Mesothelial cell of epicardium (in vitro differentiated cells): ENCODE measurements at regions not wholly inside any gene's neighbourhood (a gene's known extent, or its start where the extent isn't known, plus 50 kb on each side); places are given as distances from the start of the nearest gene placed in this dataset.

Experiments used
- DNase-seq, 2 experiments: peaks; one replicate each; pipeline ENCODE4 v3.0.0; 2021; ENCODE audit warnings: low spot score in 2 of 2; ENCODE audit not compliant: unreplicated experiment in 2 of 2
- H3K27ac Mint-ChIP-seq: 2 replicates; pipeline ENCODE4 v1.8.0; 2021; ENCODE audit warnings: mixed read lengths
- H3K27me3 Mint-ChIP-seq: 2 replicates; pipeline ENCODE4 v1.8.0; 2021; ENCODE audit warnings: low read depth, mixed read lengths
- H3K36me3 Mint-ChIP-seq: 2 replicates; pipeline ENCODE4 v1.8.0; 2021; ENCODE audit warnings: mixed read lengths
- H3K4me1 Mint-ChIP-seq: 2 replicates; pipeline ENCODE4 v1.8.0; 2021; ENCODE audit warnings: mixed read lengths
- H3K4me3 Mint-ChIP-seq: 2 replicates; pipeline ENCODE4 v1.8.0; 2021; ENCODE audit warnings: mild to moderate bottlenecking, moderate library complexity, mixed read lengths
- H3K9me3 Mint-ChIP-seq: 2 replicates; pipeline ENCODE4 v1.8.0; 2021; ENCODE audit warnings: mixed read lengths
- TF ChIP-seq, protein P1 (sequence below): fragments of 200-600 bp; sonication (generic); IDR thresholded peaks from one replicate; pipeline ENCODE4 v1.5.0; 2021; ENCODE audit warnings: antibody characterized with exemption; ENCODE audit not compliant: unreplicated experiment

- peak overlapping the region; percentile 92 for H3K27ac Mint-ChIP-seq
- H3K27me3 Mint-ChIP-seq: no peaks in the 10 kb centered on the region
- no peak for DNase-seq
- TF ChIP-seq, protein P1, sequence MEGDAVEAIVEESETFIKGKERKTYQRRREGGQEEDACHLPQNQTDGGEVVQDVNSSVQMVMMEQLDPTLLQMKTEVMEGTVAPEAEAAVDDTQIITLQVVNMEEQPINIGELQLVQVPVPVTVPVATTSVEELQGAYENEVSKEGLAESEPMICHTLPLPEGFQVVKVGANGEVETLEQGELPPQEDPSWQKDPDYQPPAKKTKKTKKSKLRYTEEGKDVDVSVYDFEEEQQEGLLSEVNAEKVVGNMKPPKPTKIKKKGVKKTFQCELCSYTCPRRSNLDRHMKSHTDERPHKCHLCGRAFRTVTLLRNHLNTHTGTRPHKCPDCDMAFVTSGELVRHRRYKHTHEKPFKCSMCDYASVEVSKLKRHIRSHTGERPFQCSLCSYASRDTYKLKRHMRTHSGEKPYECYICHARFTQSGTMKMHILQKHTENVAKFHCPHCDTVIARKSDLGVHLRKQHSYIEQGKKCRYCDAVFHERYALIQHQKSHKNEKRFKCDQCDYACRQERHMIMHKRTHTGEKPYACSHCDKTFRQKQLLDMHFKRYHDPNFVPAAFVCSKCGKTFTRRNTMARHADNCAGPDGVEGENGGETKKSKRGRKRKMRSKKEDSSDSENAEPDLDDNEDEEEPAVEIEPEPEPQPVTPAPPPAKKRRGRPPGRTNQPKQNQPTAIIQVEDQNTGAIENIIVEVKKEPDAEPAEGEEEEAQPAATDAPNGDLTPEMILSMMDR: no peak
- peaks cover 53% of the 10 kb centered on the region for H3K4me1 Mint-ChIP-seq
- peaks cover 5% of the 10 kb centered on the region for H3K9me3 Mint-ChIP-seq
- no peak overlapping the region for H3K4me3 Mint-ChIP-seq
- H3K36me3 Mint-ChIP-seq: peaks cover 4% of the 10 kb centered on the region
Observed at GRCh38 chr4:4764558-4764905, 94.9 kb upstream of the MSX1 start.

DNA sequence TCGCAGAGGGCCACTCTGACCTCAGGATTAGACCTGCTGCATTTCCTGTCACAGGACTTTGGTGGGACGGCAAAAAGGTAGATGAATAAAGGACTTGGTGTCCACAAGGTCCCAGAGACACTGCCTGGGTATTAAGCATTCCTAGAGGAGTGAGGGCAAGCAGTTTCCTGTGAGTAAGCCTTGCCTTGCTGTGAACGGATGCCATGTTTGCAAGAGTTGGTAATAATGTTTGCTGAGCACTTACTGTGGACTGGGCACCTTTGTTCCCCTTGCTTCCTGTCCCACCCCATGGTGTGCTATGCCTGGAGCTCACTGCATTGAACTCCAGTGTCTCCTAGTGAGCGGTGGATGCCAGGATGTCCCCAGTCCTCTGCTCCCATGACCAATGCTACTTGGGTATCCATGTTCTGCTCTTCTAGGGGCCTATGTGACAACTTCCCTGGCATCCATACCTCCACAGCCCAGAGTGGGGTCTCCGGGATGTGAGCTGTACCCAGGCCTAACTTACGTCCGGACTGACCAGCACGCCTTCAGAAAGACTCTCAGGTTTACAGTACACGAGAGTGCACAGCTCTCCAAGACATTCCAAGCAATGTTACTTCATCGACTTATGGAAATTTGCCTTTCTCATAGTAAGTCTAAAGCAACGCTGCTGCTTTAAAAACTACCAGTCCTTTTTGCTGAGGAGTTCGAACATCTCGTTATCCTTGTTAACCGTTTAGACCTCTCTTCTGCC, 95.5 kb upstream of the MSX1 start:
- DNase-seq: no peak
- Mint-ChIP-seq H3K9me3 (peaks cover 5% of the 10 kb centered on the region), H3K27ac (peak overlapping the region; percentile 92), H3K4me3 (no peak overlapping the region), H3K27me3 (no peaks in the 10 kb centered on the region), H3K4me1 (peaks cover 56% of the 10 kb centered on the region), H3K36me3 (peaks cover 4% of the 10 kb centered on the region)
- TF ChIP-seq, protein P1: no peak

GRCh38 chr4:4762909-4763821, 96.3 kb upstream of the MSX1 start:
- H3K9me3 Mint-ChIP-seq: peaks cover 5% of the 10 kb centered on the region
- peaks cover 56% of the 10 kb centered on the region for H3K4me1 Mint-ChIP-seq
- peak overlapping the region; percentile 36 for H3K4me3 Mint-ChIP-seq
- H3K27ac Mint-ChIP-seq: peak overlapping the region; percentile 92
- H3K27me3 Mint-ChIP-seq: no peaks in the 10 kb centered on the region
- TF ChIP-seq, protein P1: no peak
- peaks cover 4% of the 10 kb centered on the region for H3K36me3 Mint-ChIP-seq
- peak in 1 of 2 experiments; percentile 60 for DNase-seq

GRCh38 chr4:4762300-4762699, 97.2 kb upstream of the MSX1 start:
- Mint-ChIP-seq H3K4me3 (no peak overlapping the region), H3K27ac (no peak overlapping the region), H3K27me3 (peaks cover 1% of the 10 kb centered on the region), H3K36me3 (peaks cover 2% of the 10 kb centered on the region), H3K9me3 (peaks cover 3% of the 10 kb centered on the region), H3K4me1 (peaks cover 56% of the 10 kb centered on the region)
- no peak for DNase-seq
- TF ChIP-seq, protein P1: no peak

GRCh38 chr4:4761128-4761982, 98.1 kb upstream of the MSX1 start:
- Mint-ChIP-seq H3K27me3 (peaks cover 2% of the 10 kb centered on the region), H3K4me3 (no peak overlapping the region), H3K9me3 (no peaks in the 10 kb centered on the region), H3K4me1 (peaks cover 52% of the 10 kb centered on the region), H3K36me3 (no peaks in the 10 kb centered on the region), H3K27ac (peak overlapping the region; percentile 30)
- TF ChIP-seq, protein P1: no peak
- DNase-seq: no peak
